Limb (tissue), 2 donors: ENCODE measurements at regions not wholly inside any gene's neighbourhood (a gene's known extent, or its start where the extent isn't known, plus 50 kb on each side); places are given as distances from the start of the nearest gene placed in this dataset.
"Not testable (repeated sequence)": the region's sequence is repeated elsewhere in the genome, so short reads cannot be mapped to it uniquely, and the experiment has no call there.

Experiments used
- DNase-seq, 2 donors: peaks; one replicate each; pipeline ENCODE4 v3.0.0-alpha.2; 2016; ENCODE audit errors: extremely low spot score in 2 of 2

GRCh38 chr12:24522736-24523135 lies 426.2 kb downstream of the BCAT1 start:
- DNase-seq: no peak

- no peak for DNase-seq
Observed at GRCh38 chr12:24519759-24520158, 429.1 kb downstream of the BCAT1 start.

GRCh38 chr12:24517000-24517399 lies 431.9 kb downstream of the BCAT1 start:
- no peak for DNase-seq

- DNase-seq: no peak
Observed at GRCh38 chr12:24510581-24511125, 438.2 kb downstream of the BCAT1 start.

- no peak for DNase-seq
Observed at GRCh38 chr12:24507827-24508226, 441.1 kb downstream of the BCAT1 start.

GRCh38 chr12:24505366-24506015 lies 443.4 kb downstream of the BCAT1 start:
- DNase-seq: no peak

GRCh38 chr12:24503477-24503876 lies 445.4 kb downstream of the BCAT1 start:
- DNase-seq: not testable (repeated sequence)

GRCh38 chr12:24500831-24501230 lies 448.1 kb downstream of the BCAT1 start:
- no peak for DNase-seq

GRCh38 chr12:24500421-24500820 lies 448.5 kb downstream of the BCAT1 start:
- DNase-seq: no peak

- DNase-seq: no peak
Observed at GRCh38 chr12:24499151-24500146, 449.5 kb downstream of the BCAT1 start.

GRCh38 chr12:24496755-24497154 lies 452.1 kb downstream of the BCAT1 start:
- peak in 1 of 2 donors; percentile 13 for DNase-seq

GRCh38 chr12:24494401-24494800 lies 454.5 kb downstream of the BCAT1 start:
- DNase-seq: no peak

- DNase-seq: no peak
Observed at GRCh38 chr12:24491968-24492367, 456.9 kb downstream of the BCAT1 start.

- no peak for DNase-seq
Observed at GRCh38 chr12:24489939-24490338, 459.0 kb downstream of the BCAT1 start.

- DNase-seq: no peak
Observed at GRCh38 chr12:24488906-24489619, 459.8 kb downstream of the BCAT1 start.

- DNase-seq: no peak
Observed at GRCh38 chr12:24488091-24488596, 460.8 kb downstream of the BCAT1 start.

GRCh38 chr12:24487606-24488005 lies 461.3 kb downstream of the BCAT1 start:
- DNase-seq: no peak

- DNase-seq: no peak
Observed at GRCh38 chr12:24483732-24484131, 465.2 kb downstream of the BCAT1 start.

GRCh38 chr12:24482882-24483604 lies 465.9 kb downstream of the BCAT1 start:
- no peak for DNase-seq

- no peak for DNase-seq
Observed at GRCh38 chr12:24482044-24482443, 466.9 kb downstream of the BCAT1 start.
